ENCODE measurements at regions not wholly inside any gene's neighbourhood (a gene's known extent, or its start where the extent isn't known, plus 50 kb on each side); places are given as distances from the start of the nearest gene placed in this dataset.

GRCh38 chr2:138853296-138853695 lies 73.1 kb upstream of the NXPH2 start:
- TF ChIP-seq, protein P1, sequence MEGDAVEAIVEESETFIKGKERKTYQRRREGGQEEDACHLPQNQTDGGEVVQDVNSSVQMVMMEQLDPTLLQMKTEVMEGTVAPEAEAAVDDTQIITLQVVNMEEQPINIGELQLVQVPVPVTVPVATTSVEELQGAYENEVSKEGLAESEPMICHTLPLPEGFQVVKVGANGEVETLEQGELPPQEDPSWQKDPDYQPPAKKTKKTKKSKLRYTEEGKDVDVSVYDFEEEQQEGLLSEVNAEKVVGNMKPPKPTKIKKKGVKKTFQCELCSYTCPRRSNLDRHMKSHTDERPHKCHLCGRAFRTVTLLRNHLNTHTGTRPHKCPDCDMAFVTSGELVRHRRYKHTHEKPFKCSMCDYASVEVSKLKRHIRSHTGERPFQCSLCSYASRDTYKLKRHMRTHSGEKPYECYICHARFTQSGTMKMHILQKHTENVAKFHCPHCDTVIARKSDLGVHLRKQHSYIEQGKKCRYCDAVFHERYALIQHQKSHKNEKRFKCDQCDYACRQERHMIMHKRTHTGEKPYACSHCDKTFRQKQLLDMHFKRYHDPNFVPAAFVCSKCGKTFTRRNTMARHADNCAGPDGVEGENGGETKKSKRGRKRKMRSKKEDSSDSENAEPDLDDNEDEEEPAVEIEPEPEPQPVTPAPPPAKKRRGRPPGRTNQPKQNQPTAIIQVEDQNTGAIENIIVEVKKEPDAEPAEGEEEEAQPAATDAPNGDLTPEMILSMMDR (IDR thresholded peaks at IDR 0.05): no peak
- no peak for TF ChIP-seq ZFX (IDR thresholded peaks at IDR 0.05; ENCODE audit: borderline replicate concordance)

All from 22Rv1 (cell line).